ENCODE measurements at regions not wholly inside any gene's neighbourhood (a gene's known extent, or its start where the extent isn't known, plus 50 kb on each side); places are given as distances from the start of the nearest gene placed in this dataset.

DNA sequence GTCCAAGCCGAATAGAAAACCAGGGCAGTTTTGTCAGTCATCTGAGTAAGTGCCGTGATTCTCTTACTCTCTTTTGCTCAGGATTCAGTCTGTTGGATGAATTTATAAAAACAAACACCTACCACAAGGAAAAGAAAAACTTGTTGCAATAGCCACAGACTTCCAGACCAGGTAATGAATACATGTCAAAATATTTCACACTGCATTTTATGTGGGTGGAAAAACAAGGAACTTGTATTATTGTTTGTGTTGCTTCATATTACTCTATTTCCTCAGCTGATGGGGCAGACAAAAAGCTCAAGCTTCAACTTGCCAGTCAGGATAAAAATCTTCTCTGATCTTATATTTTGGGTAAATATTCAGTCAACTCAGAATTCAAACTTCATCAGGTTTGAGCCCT lies 1125.7 kb downstream of the NLGN4Y start:
- DNase-seq (ENCODE audit: low spot score) = no peak

- no peak for DNase-seq (ENCODE audit: low spot score)
Measured at GRCh38 chrY:15688531-15688930, 1164.2 kb downstream of the NLGN4Y start.

- DNase-seq (ENCODE audit: low spot score) = no peak
Measured at GRCh38 chrY:15689994-15690393, 1165.7 kb downstream of the NLGN4Y start.

- DNase-seq (ENCODE audit: low spot score) = no peak
Measured at GRCh38 chrY:15702131-15702530, 1177.8 kb downstream of the NLGN4Y start.

DNA sequence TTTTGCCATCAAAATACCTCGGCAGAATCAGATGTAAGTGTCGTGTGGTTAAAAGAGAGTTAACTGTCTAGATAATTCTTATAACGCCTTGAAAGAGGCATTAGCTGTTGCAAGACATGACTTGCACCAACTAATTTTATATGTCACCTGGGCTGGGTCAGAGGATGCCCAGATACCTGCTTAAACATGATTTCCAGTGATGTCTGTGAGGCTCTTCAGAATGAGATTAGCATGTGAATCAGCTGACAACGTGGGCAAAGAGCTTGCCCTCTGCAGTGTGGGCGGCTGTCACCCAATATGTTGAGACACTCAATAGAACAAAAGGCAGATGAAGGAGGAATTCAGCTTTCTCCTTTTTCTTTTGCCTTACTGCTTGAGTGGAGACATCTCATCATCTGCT lies 1180.6 kb downstream of the NLGN4Y start:
- no peak for DNase-seq (ENCODE audit: low spot score)

GRCh38 chrY:15749533-15750433 lies 1225.5 kb downstream of the NLGN4Y start:
- no peak for DNase-seq (ENCODE audit: low spot score)

GRCh38 chrY:15751001-15751400 lies 1226.7 kb downstream of the NLGN4Y start:
- DNase-seq (ENCODE audit: low spot score) = no peak

- DNase-seq (ENCODE audit: low spot score) = no peak
Measured at GRCh38 chrY:15756266-15756665, 1231.9 kb downstream of the NLGN4Y start.

GRCh38 chrY:15773579-15773978 lies 1249.2 kb downstream of the NLGN4Y start:
- no peak for DNase-seq (ENCODE audit: low spot score)

DNA sequence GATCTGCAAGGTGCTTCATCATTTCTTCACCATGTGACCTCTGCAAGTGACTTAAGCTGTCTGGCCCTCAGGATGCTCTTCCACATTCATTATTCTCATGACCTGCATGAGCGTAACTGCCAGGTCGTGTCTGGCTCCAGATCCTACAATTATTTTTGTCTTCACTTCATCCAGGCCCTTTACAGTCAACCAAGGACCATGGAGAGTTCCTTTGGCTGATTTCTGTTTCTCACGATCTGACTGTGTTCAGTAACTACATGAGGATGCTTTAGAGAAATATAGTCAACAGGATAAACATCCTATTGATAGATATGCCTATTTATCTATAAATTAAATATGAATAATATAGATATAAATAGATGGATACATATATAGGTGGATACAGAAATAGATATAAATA lies 1251.6 kb downstream of the NLGN4Y start:
- no peak for DNase-seq (ENCODE audit: low spot score)

DNA sequence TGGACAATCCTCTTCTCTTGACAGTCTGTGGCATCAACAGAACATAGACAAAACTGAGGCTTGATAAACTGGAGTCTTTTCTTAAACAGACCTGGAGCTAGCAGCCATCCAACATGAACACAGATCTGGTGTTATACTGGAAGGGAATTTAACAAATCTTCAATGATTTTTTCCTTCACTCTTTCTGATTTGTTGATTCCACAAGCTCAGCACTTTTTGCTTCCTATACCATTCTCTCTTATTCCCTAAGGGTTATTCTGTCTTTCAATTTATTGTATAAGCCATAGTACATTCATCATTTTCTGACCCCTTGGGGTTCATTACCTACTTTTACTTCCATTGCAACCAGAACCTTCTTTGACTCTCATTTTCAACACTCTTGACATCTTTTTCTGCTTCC lies 1255.6 kb downstream of the NLGN4Y start:
- DNase-seq (ENCODE audit: low spot score) = no peak

DNA sequence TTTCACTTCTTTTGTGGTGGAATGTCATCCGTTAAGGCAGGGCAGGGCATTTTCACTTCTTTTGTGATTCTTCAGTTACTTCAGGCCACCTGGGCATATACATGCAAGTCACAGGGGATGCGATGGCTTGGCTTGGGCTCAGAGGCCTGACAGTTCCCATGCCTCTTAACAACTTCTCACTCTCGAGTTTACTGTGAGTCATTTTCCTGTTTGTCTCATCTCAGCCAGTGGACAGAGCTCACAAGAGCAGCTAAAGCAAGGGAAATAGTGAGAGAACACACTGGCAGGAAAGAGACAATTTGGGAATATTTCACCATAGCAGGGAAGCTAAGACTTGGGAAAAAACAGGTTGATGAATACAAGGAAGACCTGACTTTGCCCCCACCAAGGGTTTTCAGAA lies 1275.7 kb downstream of the NLGN4Y start:
- DNase-seq (ENCODE audit: low spot score) = no peak

- no peak for DNase-seq (ENCODE audit: low spot score)
Measured at GRCh38 chrY:15805985-15806384, 1281.7 kb downstream of the NLGN4Y start.

DNA sequence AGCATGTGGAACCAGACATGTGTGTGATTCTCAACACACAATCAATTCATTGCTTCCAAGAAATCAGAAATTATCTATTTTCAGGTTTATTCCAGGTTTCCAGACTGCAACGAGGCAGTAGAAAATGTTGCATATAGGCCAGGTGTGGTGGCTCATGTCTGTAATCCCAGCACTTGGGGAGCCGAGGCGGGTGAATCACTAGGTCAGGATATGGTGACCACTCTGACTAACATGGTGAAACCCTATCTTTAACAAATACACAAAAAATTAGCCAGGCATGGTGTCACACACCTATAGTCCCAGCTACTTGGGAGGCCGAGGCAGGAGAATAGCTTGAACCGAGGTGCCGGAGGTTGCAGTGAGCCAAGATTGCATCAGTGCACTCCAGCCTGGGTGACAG lies 1289.9 kb downstream of the NLGN4Y start:
- no peak for DNase-seq (ENCODE audit: low spot score)
